Cerebellar nuclear complex (tissue), 1 donor: ENCODE measurements at regions not wholly inside any gene's neighbourhood (a gene's known extent, or its start where the extent isn't known, plus 50 kb on each side); places are given as distances from the start of the nearest gene placed in this dataset.
"Not testable (repeated sequence)": the region's sequence is repeated elsewhere in the genome, so short reads cannot be mapped to it uniquely, and the experiment has no call there.

Experiments
- DNase-seq, 2 experiments: peaks; one replicate each; lab custom pipeline; 2025; lab: John Stamatoyannopoulos, UW

GRCh38 chr2:242070726-242071125 lies 201.2 kb downstream of the RTP5 start:
- not testable (repeated sequence) for DNase-seq

GRCh38 chr2:242071377-242071776 lies 201.8 kb downstream of the RTP5 start:
- not testable (repeated sequence) for DNase-seq

- not testable (repeated sequence) for DNase-seq
Observed at GRCh38 chr2:242071936-242072335, 202.4 kb downstream of the RTP5 start.

GRCh38 chr2:242075168-242075567 lies 205.6 kb downstream of the RTP5 start:
- DNase-seq = no peak

- DNase-seq = no peak
Observed at GRCh38 chr2:242075696-242076095, 206.2 kb downstream of the RTP5 start.

- not testable (repeated sequence) for DNase-seq
Observed at GRCh38 chr2:242076184-242076583, 206.7 kb downstream of the RTP5 start.

- not testable (repeated sequence) for DNase-seq
Observed at GRCh38 chr2:242078426-242078825, 208.9 kb downstream of the RTP5 start.

- not testable (repeated sequence) for DNase-seq
Observed at GRCh38 chr2:242079792-242080191, 210.3 kb downstream of the RTP5 start.

- DNase-seq = not testable (repeated sequence)
Observed at GRCh38 chr2:242080575-242081214, 211.2 kb downstream of the RTP5 start.

GRCh38 chr2:242084034-242084433 lies 214.5 kb downstream of the RTP5 start:
- DNase-seq = not testable (repeated sequence)

GRCh38 chr2:242085024-242085674 lies 215.6 kb downstream of the RTP5 start:
- not testable (repeated sequence) for DNase-seq

- DNase-seq = no peak
Observed at GRCh38 chr2:242085941-242086621, 216.6 kb downstream of the RTP5 start.

GRCh38 chr2:242088044-242088443 lies 218.5 kb downstream of the RTP5 start:
- DNase-seq = not testable (repeated sequence)

GRCh38 chr2:242088471-242089212 lies 219.1 kb downstream of the RTP5 start:
- peak; percentile 7 to 73 for DNase-seq

GRCh38 chr2:242089213-242089549 lies 219.7 kb downstream of the RTP5 start:
- DNase-seq = not testable (repeated sequence)

- DNase-seq = not testable (repeated sequence)
Observed at GRCh38 chr2:242097278-242097677, 227.7 kb downstream of the RTP5 start.

GRCh38 chr2:242098034-242098433 lies 228.5 kb downstream of the RTP5 start:
- no peak for DNase-seq

GRCh38 chr2:242098445-242099128 lies 229.1 kb downstream of the RTP5 start:
- DNase-seq = no peak

- DNase-seq = not testable (repeated sequence)
Observed at GRCh38 chr2:242103093-242103492, 233.6 kb downstream of the RTP5 start.

GRCh38 chr2:242104202-242104956 lies 234.8 kb downstream of the RTP5 start:
- not testable (repeated sequence) for DNase-seq

- DNase-seq = not testable (repeated sequence)
Observed at GRCh38 chr2:242107065-242107464, 237.5 kb downstream of the RTP5 start.
